Liver (tissue), 8 donors: ENCODE measurements at regions not wholly inside any gene's neighbourhood (a gene's known extent, or its start where the extent isn't known, plus 50 kb on each side); places are given as distances from the start of the nearest gene placed in this dataset.

ENCODE experiments used
- DNase-seq: peaks from one replicate; pipeline ENCODE4 v3.0.0-alpha.2; 2017; ENCODE audit warnings: low spot score
- H3K27ac ChIP-seq, 2 donors: one replicate each; pipeline ENCODE4 v1.7.0; 2013; ENCODE audit warnings: inconsistent platforms in 2 of 2, low read length in 2 of 2, control low read depth in 1 of 2, low read depth in 1 of 2, mild to moderate bottlenecking in 1 of 2
- H3K27me3 ChIP-seq, 4 donors: one replicate each; pipeline versions ENCODE4 v1.6.1 to v1.7.0; 2013; ENCODE audit warnings: low read length in 3 of 4, inconsistent platforms in 1 of 4, mild to moderate bottlenecking in 1 of 4, moderate library complexity in 1 of 4; ENCODE audit not compliant: control insufficient read depth in 4 of 4, insufficient read depth in 4 of 4
- H3K36me3 ChIP-seq, 4 donors: one replicate each; pipeline versions ENCODE4 v1.6.1 to v1.7.0; 2013; ENCODE audit warnings: low read length in 3 of 4, mild to moderate bottlenecking in 3 of 4, low read depth in 1 of 4, moderate library complexity in 1 of 4; ENCODE audit not compliant: control insufficient read depth in 4 of 4, insufficient read depth in 3 of 4
- H3K4me1 ChIP-seq, 4 donors: one replicate each; pipeline versions ENCODE4 v1.6.1 to v1.7.0; 2013; ENCODE audit warnings: low read length in 3 of 4, mild to moderate bottlenecking in 3 of 4, moderate library complexity in 1 of 4; ENCODE audit not compliant: control insufficient read depth in 4 of 4, insufficient read depth in 4 of 4
- H3K4me3 ChIP-seq, 3 donors: one replicate each; pipeline versions ENCODE4 v1.6.1 to v1.7.0; 2013; ENCODE audit warnings: low read length in 3 of 3, control low read depth in 1 of 3, low read depth in 1 of 3, mild to moderate bottlenecking in 1 of 3
- H3K9ac ChIP-seq, 2 donors: one replicate each; pipeline ENCODE4 v1.7.0; 2013; ENCODE audit warnings: low read length in 2 of 2, mild to moderate bottlenecking in 2 of 2, moderate library complexity in 2 of 2, control low read depth in 1 of 2, low read depth in 1 of 2
- H3K9me3 ChIP-seq, 4 donors: one replicate each; pipeline versions ENCODE4 v1.6.1 to v1.7.0; 2013; ENCODE audit warnings: low read length in 3 of 4; ENCODE audit not compliant: control insufficient read depth in 4 of 4
- ATF3 ChIP-seq: IDR thresholded peaks from 2 replicates; pipeline ENCODE4 v1.6.1; 2016; ENCODE audit warnings: antibody characterized with exemption
- CTCF ChIP-seq: fragments of 150-350 bp; IDR thresholded peaks from 2 replicates; pipeline ENCODE4 v1.5.1; 2017; ENCODE audit warnings: improper control_type of control experiment, low read depth, low read length; ENCODE audit not compliant: missing input control
- EGR1 ChIP-seq, 2 donors: IDR thresholded peaks; 2 replicates each; pipeline ENCODE4 v1.6.1; 2016 to 2018; ENCODE audit warnings: antibody characterized with exemption in 2 of 2, low read depth in 2 of 2
- HNF4A ChIP-seq, 2 donors: conservative IDR thresholded peaks; 2 replicates each; pipeline ENCODE4 v1.6.1; 2016; ENCODE audit warnings: antibody characterized with exemption in 2 of 2, mild to moderate bottlenecking in 2 of 2
- HNF4G ChIP-seq: IDR thresholded peaks from 2 replicates; pipeline ENCODE4 v1.6.1; 2016; ENCODE audit warnings: antibody characterized with exemption
- JUND ChIP-seq, 2 donors: IDR thresholded peaks; 2 replicates each; pipeline ENCODE4 v1.6.1; 2016; ENCODE audit warnings: antibody characterized with exemption in 2 of 2
- RAD21 ChIP-seq, 2 donors: IDR thresholded peaks; 2 replicates each; pipeline ENCODE4 v1.6.1; 2016; ENCODE audit warnings: antibody characterized with exemption in 2 of 2, mild to moderate bottlenecking in 2 of 2
- REST ChIP-seq: IDR thresholded peaks from 2 replicates; pipeline ENCODE4 v1.6.1; 2016; ENCODE audit warnings: antibody characterized with exemption, mild to moderate bottlenecking
- RXRA ChIP-seq, 2 donors: IDR thresholded peaks; 2 replicates each; pipeline ENCODE4 v1.6.1; 2017 to 2018; ENCODE audit warnings: antibody characterized with exemption in 2 of 2, mild to moderate bottlenecking in 1 of 2
- ZBTB33 ChIP-seq: IDR thresholded peaks from 2 replicates; pipeline ENCODE4 v1.6.1; 2016; ENCODE audit warnings: antibody characterized with exemption
- WGBS: extraction: QIAGEN DNeasy Blood & Tissue Kit; methylation state at CpG from one replicate; pipeline ENCODE4 v1.1.7; 2013; 5-methylcytosine and 5-hydroxymethylcytosine counted together
- TF ChIP-seq, protein P1 (sequence below): IDR thresholded peaks from 2 replicates; pipeline ENCODE4 v1.6.1; 2016; ENCODE audit warnings: antibody characterized with exemption
- donor health status: healthy.
- donor health status: healthy.
- donor health status: healthy.
- donor health status: healthy.
- donor health status: healthy.

DNA sequence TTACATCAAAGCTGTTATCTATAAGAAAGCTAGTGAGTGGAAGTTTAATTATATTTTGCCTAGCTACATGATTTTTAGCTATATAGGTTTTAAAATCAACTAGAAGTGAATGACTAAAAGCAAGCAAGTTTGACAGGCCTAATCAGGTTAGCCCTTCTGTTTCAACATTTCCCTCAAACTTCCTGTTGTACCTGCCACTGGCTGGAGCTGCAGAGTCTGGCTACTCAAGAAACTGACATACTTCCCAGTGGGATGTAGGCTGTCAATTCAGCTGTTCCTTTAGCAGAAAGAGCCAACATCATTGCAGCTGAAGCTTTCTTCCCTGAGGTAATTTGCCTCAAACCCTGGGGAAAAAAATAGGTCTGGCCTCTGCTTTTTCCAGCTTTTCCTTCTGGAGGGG lies 87.1 kb upstream of the TNR start:
- Histone ChIP-seq H3K4me1 (no peaks in the 10 kb centered on the region), H3K9ac (no peak overlapping the region)
- TF ChIP-seq ZBTB33 (no peak), RXRA (IDR thresholded peaks at IDR 0.05) (no peak), ATF3 (no peak), HNF4A (conservative IDR thresholded peaks at IDR 0.05) (no peak), RAD21 (IDR thresholded peaks at IDR 0.05) (no peak)

GRCh38 chr1:175829845-175830244 lies 86.5 kb upstream of the TNR start:
- no peak overlapping the region for H3K27ac ChIP-seq
- H3K4me3 ChIP-seq: no peak overlapping the region
- DNase-seq: no peak
- H3K36me3 ChIP-seq: no peaks in the 10 kb centered on the region
- no peak overlapping the region for H3K9ac ChIP-seq
- no peak for TF ChIP-seq CTCF
- TF ChIP-seq HNF4A (conservative IDR thresholded peaks at IDR 0.05): no peak
- TF ChIP-seq EGR1 (IDR thresholded peaks at IDR 0.05; ENCODE audit: low read depth in 2 of 2): no peak
- TF ChIP-seq RXRA (IDR thresholded peaks at IDR 0.05): no peak
- TF ChIP-seq, protein P1, sequence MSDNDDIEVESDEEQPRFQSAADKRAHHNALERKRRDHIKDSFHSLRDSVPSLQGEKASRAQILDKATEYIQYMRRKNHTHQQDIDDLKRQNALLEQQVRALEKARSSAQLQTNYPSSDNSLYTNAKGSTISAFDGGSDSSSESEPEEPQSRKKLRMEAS: no peak
- no peak for TF ChIP-seq HNF4G
- TF ChIP-seq JUND (IDR thresholded peaks at IDR 0.05): no peak
- no peak for TF ChIP-seq REST
- H3K4me1 ChIP-seq: no peaks in the 10 kb centered on the region
- WGBS: 100% methylated on average over 1 of the region's 1 CpG
- no peaks in the 10 kb centered on the region for H3K27me3 ChIP-seq
- no peaks in the 10 kb centered on the region for H3K9me3 ChIP-seq

More for the DNA sequence above, 87.1 kb upstream of the TNR start:
- H3K4me3 ChIP-seq: no peak overlapping the region
- no peaks in the 10 kb centered on the region for H3K9me3 ChIP-seq
- no peak for DNase-seq
- H3K27ac ChIP-seq: no peak overlapping the region
- no peaks in the 10 kb centered on the region for H3K36me3 ChIP-seq
- no peaks in the 10 kb centered on the region for H3K27me3 ChIP-seq
